Muscle of leg (tissue), 3 donors: ENCODE measurements at regions not wholly inside any gene's neighbourhood (a gene's known extent, or its start where the extent isn't known, plus 50 kb on each side); places are given as distances from the start of the nearest gene placed in this dataset.
A peak's percentile ranks its signal among the peaks of the same experiment; 100 is the strongest.

ENCODE experiments used
- DNase-seq: peaks from one replicate; pipeline ENCODE4 v3.0.0; 2013
- H3K27ac ChIP-seq: one replicate; pipeline ENCODE4 v1.5.1; 2013; ENCODE audit warnings: mild to moderate bottlenecking, low read length, control low read depth
- H3K27me3 ChIP-seq: one replicate; pipeline ENCODE4 v1.6.1; 2013; ENCODE audit warnings: low read length; ENCODE audit not compliant: control insufficient read depth, insufficient read depth
- H3K36me3 ChIP-seq: one replicate; pipeline ENCODE4 v1.6.1; 2013; ENCODE audit warnings: low read length; ENCODE audit not compliant: control insufficient read depth, insufficient read depth
- H3K4me1 ChIP-seq: one replicate; pipeline ENCODE4 v1.6.1; 2013; ENCODE audit warnings: low read length; ENCODE audit not compliant: control insufficient read depth, insufficient read depth
- H3K4me3 ChIP-seq: one replicate; pipeline ENCODE4 v1.5.1; 2013; ENCODE audit warnings: low read length, control low read depth
- H3K9me3 ChIP-seq: replicated peaks from 2 replicates; pipeline ENCODE4 v1.6.1; 2013; ENCODE audit warnings: low read depth, low read length; ENCODE audit not compliant: control insufficient read depth
- WGBS: methylation state at CpG from one replicate; pipeline ENCODE4 v1.1.5; 2013; ENCODE audit warnings: missing lambda C conversion rate; ENCODE audit not compliant: insufficient coverage; 5-methylcytosine and 5-hydroxymethylcytosine counted together

DNA sequence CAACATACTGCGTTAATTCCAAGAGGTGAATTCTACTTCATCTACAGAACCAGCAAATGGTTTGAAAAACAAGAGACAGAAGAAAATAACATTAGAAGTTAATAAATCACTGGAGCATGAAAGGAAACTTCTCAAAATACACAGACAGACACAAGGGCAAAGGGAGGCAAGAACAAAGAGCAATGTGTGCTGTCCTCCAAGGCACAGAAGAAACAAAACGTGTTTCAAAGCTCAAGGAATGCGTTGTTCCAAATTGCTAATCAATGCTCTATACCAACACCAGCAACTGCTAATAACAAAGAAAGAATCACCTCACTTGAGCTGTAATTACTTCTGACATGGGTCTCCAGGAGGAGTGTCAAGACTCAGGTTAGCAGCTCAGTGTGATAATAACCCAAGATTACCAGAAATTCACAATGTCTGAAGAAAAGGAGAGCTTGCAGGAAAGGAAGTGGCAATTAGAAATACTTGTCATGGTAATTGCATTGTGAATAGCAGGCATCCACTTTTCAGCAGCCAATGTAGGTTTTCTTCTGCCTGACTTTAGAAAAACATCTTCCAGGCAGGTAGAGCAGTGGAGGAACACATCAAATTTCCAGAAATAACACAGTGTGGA is 175.4 kb downstream of the SEC16B start:
- H3K9me3 ChIP-seq, result no peaks in the 10 kb centered on the region
- H3K27me3 ChIP-seq, result no peaks in the 10 kb centered on the region
- H3K4me1 ChIP-seq, result no peaks in the 10 kb centered on the region
- no peak overlapping the region for H3K4me3 ChIP-seq
- DNase-seq, result no peak
- no peaks in the 10 kb centered on the region for H3K36me3 ChIP-seq
- WGBS, result 0% methylated on average over 1 of the region's 3 CpGs
- H3K27ac ChIP-seq, result no peak overlapping the region

GRCh38 chr1:177793900-177794299 is 176.0 kb downstream of the SEC16B start:
- no peaks in the 10 kb centered on the region for H3K27me3 ChIP-seq
- H3K4me3 ChIP-seq, result no peak overlapping the region
- WGBS, result no CpG with 5 or more reads among the region's 1 CpG
- peak; percentile 9 for DNase-seq
- no peaks in the 10 kb centered on the region for H3K9me3 ChIP-seq
- H3K27ac ChIP-seq, result no peak overlapping the region
- no peaks in the 10 kb centered on the region for H3K4me1 ChIP-seq
- no peaks in the 10 kb centered on the region for H3K36me3 ChIP-seq

- no peaks in the 10 kb centered on the region for H3K4me1 ChIP-seq
- no peaks in the 10 kb centered on the region for H3K36me3 ChIP-seq
- H3K9me3 ChIP-seq, result no peaks in the 10 kb centered on the region
- no peaks in the 10 kb centered on the region for H3K27me3 ChIP-seq
- no peak overlapping the region for H3K27ac ChIP-seq
- no peak for DNase-seq
- no peak overlapping the region for H3K4me3 ChIP-seq
These were observed 179.3 kb downstream of the SEC16B start for GRCh38 chr1:177790566-177790965.

- Histone ChIP-seq H3K4me3 (no peak overlapping the region), H3K9me3 (no peaks in the 10 kb centered on the region), H3K27ac (no peak overlapping the region), H3K27me3 (no peaks in the 10 kb centered on the region), H3K4me1 (no peaks in the 10 kb centered on the region), H3K36me3 (no peaks in the 10 kb centered on the region)
- no CpG with 5 or more reads among the region's 3 CpGs for WGBS
- no peak for DNase-seq
These were observed 179.9 kb downstream of the SEC16B start for GRCh38 chr1:177789956-177790355.

DNA sequence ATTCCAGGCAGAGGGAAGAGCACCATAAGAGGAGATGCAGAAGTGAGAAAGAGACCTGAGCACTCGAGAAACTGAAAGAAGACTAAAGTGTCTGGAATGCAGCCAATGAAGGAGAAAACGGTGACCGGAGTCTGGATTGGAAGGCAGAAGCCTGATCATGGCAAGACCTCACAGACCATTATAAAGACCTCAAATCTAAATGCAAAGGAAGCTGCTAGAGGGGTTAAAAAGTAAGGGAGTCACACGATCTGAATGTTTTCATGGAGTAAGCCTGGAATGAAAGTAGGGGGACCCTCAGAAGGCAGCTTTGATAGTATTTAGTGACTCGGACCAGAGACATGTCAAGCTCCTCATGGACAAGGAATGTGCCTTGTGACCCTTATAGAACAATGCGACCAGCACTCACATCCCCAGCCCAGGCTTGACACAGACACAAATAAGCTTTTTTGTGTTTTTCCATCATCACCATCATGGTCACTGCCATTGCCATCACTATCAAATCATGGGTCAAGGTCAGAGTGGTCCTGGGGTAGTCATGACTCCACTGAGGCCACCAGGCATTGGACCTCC is 183.6 kb downstream of the SEC16B start:
- Histone ChIP-seq H3K27ac (no peak overlapping the region), H3K9me3 (no peaks in the 10 kb centered on the region), H3K4me3 (no peak overlapping the region), H3K27me3 (no peaks in the 10 kb centered on the region), H3K4me1 (no peaks in the 10 kb centered on the region), H3K36me3 (no peaks in the 10 kb centered on the region)
- 58% methylated on average over 2 of the region's 6 CpGs for WGBS
- no peak for DNase-seq

DNA sequence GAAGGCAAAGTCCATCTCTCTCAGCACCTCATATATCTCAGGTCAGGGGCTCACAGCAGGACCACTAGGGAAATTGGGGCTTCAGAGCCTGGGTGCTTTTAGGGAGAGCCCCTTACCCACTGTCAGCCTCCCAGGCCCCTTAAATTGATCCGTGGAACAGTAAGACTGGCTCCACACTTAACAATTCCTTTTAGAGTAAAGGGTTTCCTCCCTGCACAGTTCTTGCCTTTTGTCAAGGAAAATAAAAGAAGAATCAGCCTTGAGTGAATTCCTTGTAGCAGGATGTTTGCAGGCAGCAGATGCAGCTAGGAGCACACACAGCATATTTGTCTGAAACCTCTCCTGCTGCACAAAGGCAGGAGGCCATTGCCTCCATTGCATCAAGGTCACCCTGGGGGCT is 184.9 kb downstream of the SEC16B start:
- no peak for DNase-seq
- Histone ChIP-seq H3K9me3 (no peaks in the 10 kb centered on the region), H3K36me3 (no peaks in the 10 kb centered on the region), H3K4me3 (no peak overlapping the region), H3K4me1 (no peaks in the 10 kb centered on the region), H3K27me3 (no peaks in the 10 kb centered on the region), H3K27ac (no peak overlapping the region)
- WGBS, result no CpG with 5 or more reads among the region's 1 CpG

DNA sequence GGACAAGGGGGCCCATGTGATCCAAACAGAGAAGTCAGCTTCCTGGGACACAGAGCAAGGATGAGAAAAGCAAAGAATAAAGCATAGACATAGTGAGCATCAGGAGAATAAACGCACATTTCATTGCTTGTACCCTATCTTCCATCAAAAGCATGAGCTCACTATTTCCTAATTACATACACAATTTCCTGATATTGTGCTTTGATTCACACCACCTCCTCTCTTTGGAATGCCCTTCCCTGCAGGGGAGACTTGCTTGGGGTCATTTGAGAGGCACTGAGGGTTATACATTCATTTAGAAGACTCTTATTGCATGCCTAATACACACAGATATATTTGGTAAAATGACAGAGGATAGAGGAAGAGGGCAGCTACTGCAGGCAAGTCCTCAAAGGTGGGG is 185.4 kb downstream of the SEC16B start:
- 83% methylated on average over 1 of the region's 1 CpG for WGBS
- DNase-seq, result no peak

DNA sequence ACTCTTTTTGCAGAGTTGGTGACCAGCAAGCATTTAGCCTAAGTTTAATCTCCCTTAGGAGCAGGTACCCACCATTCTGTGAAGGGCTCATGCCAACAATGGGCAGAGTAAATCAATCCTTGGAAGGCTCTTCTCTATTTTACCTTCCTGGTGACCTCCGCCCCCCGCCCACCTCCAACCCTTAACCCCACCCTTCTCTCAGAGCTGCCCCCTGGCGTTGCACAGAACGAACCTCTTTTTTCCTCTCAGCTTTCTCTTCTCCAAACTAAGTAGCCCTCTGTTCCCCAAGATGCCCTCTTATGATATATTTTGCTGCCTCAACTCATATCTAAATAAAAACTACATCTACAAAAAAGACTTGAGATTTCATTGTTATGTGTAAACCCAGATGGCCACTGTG is 186.8 kb downstream of the SEC16B start:
- H3K4me1 ChIP-seq, result peaks cover 2% of the 10 kb centered on the region
- H3K9me3 ChIP-seq, result no peaks in the 10 kb centered on the region
- H3K27ac ChIP-seq, result no peak overlapping the region
- DNase-seq, result no peak
- H3K27me3 ChIP-seq, result peaks cover 2% of the 10 kb centered on the region
- no peaks in the 10 kb centered on the region for H3K36me3 ChIP-seq
- 60% methylated on average over 3 of the region's 4 CpGs for WGBS
- H3K4me3 ChIP-seq, result no peak overlapping the region

More for the DNA sequence above, 185.4 kb downstream of the SEC16B start:
- H3K27ac ChIP-seq, result no peak overlapping the region
- H3K9me3 ChIP-seq, result no peaks in the 10 kb centered on the region
- peaks cover 2% of the 10 kb centered on the region for H3K27me3 ChIP-seq
- H3K4me3 ChIP-seq, result no peak overlapping the region
- H3K36me3 ChIP-seq, result no peaks in the 10 kb centered on the region
- peaks cover 2% of the 10 kb centered on the region for H3K4me1 ChIP-seq

DNA sequence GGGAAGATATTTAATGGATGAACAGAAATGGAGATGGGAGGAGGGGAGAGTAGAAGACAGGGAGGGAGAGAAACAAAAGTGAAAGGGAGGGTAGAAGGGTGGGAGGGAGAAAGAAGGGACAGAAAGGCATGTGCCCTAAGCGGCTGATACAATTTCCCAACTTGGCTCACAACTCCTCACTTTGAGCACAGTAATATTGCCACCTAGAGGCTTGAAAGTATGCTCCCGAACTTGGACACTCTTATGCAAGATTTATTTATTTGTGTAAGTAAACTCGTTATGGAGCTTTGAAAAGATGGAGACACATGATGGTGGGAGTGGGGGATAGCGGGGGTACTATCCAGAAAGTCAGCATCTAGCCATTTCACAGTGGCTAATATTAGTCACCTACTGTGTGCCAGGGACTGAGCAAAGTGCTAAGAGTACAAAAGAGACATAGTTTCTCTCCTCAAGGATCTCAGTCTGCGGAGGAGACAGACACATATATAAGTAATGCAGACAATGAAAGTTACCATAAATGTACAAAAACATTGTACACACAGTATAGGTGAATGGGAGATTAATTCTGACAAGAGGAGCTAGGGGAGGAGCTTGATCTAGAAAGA is 189.7 kb downstream of the SEC16B start:
- H3K4me1 ChIP-seq, result peaks cover 2% of the 10 kb centered on the region
- H3K27me3 ChIP-seq, result peaks cover 2% of the 10 kb centered on the region
- no peaks in the 10 kb centered on the region for H3K36me3 ChIP-seq
- H3K9me3 ChIP-seq, result no peaks in the 10 kb centered on the region
- 20% methylated on average over 1 of the region's 5 CpGs for WGBS
- DNase-seq, result peak; percentile 65
- no peak overlapping the region for H3K27ac ChIP-seq
- H3K4me3 ChIP-seq, result no peak overlapping the region

DNA sequence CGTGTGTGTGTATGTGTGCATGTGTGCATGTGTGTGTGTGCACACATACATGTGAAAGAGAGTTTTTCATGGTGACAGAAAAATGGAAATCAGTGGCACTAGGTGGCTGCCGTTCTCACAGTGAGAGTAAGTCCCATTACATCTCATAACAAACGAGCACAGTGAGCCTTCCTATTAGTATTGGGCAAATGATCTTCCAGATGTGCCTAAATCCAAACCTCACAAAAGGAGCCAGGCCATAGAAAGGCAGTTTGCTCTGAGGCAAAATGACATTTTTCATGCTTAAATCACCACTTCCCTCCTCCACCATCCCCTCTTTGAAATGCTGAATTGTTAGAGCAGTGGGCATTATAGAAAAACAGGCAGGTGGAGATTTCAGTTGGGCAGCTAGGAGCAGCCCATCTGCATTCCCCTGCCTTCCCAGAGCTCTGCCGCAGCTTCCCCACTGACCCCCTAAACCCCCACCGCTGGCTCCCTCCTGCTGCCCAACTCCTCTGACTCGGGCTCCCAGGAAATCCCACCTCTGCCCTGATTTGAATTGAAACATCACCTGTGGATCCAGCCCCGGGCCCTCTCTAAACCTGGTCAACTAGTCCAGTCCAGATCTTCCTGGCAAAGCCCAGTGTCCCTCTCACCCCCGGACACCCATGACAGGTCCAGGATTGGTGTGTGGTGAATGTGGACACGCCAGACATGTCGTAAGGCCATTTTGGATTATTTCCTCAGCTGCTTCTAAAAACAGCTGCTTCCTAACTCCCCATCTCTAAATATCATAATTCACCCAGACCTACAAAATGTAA is 190.5 kb downstream of the SEC16B start:
- Histone ChIP-seq H3K27ac (no peak overlapping the region), H3K4me3 (no peak overlapping the region), H3K27me3 (peaks cover 2% of the 10 kb centered on the region), H3K9me3 (peaks cover 2% of the 10 kb centered on the region), H3K36me3 (no peaks in the 10 kb centered on the region), H3K4me1 (peaks cover 2% of the 10 kb centered on the region)
- 31% methylated on average over 6 of the region's 10 CpGs for WGBS
- DNase-seq, result peak; percentile 50
